ENCODE measurements at regions not wholly inside any gene's neighbourhood (a gene's known extent, or its start where the extent isn't known, plus 50 kb on each side); places are given as distances from the start of the nearest gene placed in this dataset.

DNA sequence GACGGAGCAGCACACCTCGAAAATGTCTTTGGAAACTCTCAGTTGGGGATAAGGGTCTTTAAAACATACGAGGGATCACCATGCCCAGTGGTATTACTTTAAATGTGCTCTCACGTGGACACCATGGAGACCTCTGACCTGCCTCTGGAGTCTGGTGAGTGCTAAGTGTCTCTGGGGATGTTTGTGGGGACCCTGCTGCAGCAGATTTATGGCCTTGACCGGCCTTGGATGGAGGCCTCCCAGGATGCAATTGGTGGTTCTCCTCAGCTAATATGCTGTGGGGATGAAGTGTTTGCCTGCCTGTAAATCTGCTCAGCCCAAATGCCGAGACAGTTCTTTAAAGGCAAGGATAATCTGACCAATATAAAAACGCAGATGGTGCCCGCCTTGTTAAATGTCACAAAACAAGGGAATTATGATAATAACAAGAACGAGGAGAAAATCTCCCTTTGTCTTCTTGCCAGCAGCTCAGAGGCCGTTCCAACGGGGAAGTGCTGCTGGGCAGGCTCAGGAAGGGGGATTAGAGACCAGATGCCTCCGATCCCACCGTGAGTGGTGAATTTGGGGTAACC, 154.4 kb downstream of the ABCC12 start:
- no peak for TF ChIP-seq EZH2phosphoT487 (IDR thresholded peaks at IDR 0.05; ENCODE audit: borderline replicate concordance)
- TF ChIP-seq, protein P1, sequence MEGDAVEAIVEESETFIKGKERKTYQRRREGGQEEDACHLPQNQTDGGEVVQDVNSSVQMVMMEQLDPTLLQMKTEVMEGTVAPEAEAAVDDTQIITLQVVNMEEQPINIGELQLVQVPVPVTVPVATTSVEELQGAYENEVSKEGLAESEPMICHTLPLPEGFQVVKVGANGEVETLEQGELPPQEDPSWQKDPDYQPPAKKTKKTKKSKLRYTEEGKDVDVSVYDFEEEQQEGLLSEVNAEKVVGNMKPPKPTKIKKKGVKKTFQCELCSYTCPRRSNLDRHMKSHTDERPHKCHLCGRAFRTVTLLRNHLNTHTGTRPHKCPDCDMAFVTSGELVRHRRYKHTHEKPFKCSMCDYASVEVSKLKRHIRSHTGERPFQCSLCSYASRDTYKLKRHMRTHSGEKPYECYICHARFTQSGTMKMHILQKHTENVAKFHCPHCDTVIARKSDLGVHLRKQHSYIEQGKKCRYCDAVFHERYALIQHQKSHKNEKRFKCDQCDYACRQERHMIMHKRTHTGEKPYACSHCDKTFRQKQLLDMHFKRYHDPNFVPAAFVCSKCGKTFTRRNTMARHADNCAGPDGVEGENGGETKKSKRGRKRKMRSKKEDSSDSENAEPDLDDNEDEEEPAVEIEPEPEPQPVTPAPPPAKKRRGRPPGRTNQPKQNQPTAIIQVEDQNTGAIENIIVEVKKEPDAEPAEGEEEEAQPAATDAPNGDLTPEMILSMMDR (conservative IDR thresholded peaks at IDR 0.05; ENCODE audit: low read length) = no peak
- Histone ChIP-seq H3K4me3 (ENCODE audit: low read length, poor library complexity, severe bottlenecking) (no peak overlapping the region), H3F3A (ENCODE audit: low read depth) (no peaks in the 10 kb centered on the region), H3K79me2 (ENCODE audit: insufficient read depth, low read length) (no peaks in the 10 kb centered on the region), H2AFZ (ENCODE audit: low read length) (no peak overlapping the region), H3K9me3 (ENCODE audit: insufficient read depth, low read depth, low read length) (no peaks in the 10 kb centered on the region), H3K9me2 (replicated peaks; ENCODE audit: low read depth, low read length) (no peaks in the 10 kb centered on the region), H3K4me2 (ENCODE audit: low read depth, low read length, poor library complexity, severe bottlenecking) (no peak overlapping the region), H3K36me3 (ENCODE audit: insufficient read depth, low read length) (no peaks in the 10 kb centered on the region), H3K4me1 (ENCODE audit: insufficient read depth, low read length, poor library complexity, severe bottlenecking) (no peaks in the 10 kb centered on the region), H4K20me1 (ENCODE audit: insufficient read depth, low read length, poor library complexity, severe bottlenecking) (no peaks in the 10 kb centered on the region), H3K27me3 (ENCODE audit: insufficient read depth, low read length, poor library complexity, severe bottlenecking) (no peaks in the 10 kb centered on the region), H3K9ac (ENCODE audit: low read depth, low read length, poor library complexity, severe bottlenecking) (no peak overlapping the region)

DNA sequence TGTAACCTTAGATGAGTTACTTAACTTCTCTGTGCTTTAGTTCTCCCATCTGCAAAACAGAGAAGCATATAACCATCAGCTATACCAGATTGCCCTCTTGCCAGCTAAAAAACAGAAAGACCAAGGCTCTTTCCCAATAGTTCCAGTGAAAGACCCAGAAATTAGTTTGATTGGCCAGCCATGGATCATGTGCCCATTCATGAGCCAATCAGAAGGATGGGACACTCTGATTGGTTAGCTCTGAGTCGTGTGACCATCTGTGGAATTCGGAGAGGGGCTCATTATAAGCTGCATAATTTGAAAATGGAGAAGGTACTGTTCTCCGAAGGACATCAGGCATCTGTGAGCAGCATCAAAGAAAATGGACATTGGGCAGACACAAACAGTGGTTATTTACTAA, 155.2 kb downstream of the ABCC12 start:
- no peak overlapping the region for H3K4me3 ChIP-seq (ENCODE audit: low read length, poor library complexity, severe bottlenecking)
- no peaks in the 10 kb centered on the region for H3K36me3 ChIP-seq (ENCODE audit: insufficient read depth, low read length)
- no peaks in the 10 kb centered on the region for H3K79me2 ChIP-seq (ENCODE audit: insufficient read depth, low read length)
- H3K9ac ChIP-seq (ENCODE audit: low read depth, low read length, poor library complexity, severe bottlenecking) = no peak overlapping the region
- H3K9me2 ChIP-seq (replicated peaks; ENCODE audit: low read depth, low read length) = no peaks in the 10 kb centered on the region
- TF ChIP-seq EZH2phosphoT487 (IDR thresholded peaks at IDR 0.05; ENCODE audit: borderline replicate concordance) = no peak
- TF ChIP-seq, protein P1 (conservative IDR thresholded peaks at IDR 0.05; ENCODE audit: low read length) = no peak
- no peaks in the 10 kb centered on the region for H4K20me1 ChIP-seq (ENCODE audit: insufficient read depth, low read length, poor library complexity, severe bottlenecking)
- no peak overlapping the region for H3K4me2 ChIP-seq (ENCODE audit: low read depth, low read length, poor library complexity, severe bottlenecking)
- no peaks in the 10 kb centered on the region for H3K27me3 ChIP-seq (ENCODE audit: insufficient read depth, low read length, poor library complexity, severe bottlenecking)
- no peak overlapping the region for H2AFZ ChIP-seq (ENCODE audit: low read length)
- no peaks in the 10 kb centered on the region for H3K9me3 ChIP-seq (ENCODE audit: insufficient read depth, low read depth, low read length)
- H3K4me1 ChIP-seq (ENCODE audit: insufficient read depth, low read length, poor library complexity, severe bottlenecking) = no peaks in the 10 kb centered on the region
- H3F3A ChIP-seq (ENCODE audit: low read depth) = no peaks in the 10 kb centered on the region

DNA sequence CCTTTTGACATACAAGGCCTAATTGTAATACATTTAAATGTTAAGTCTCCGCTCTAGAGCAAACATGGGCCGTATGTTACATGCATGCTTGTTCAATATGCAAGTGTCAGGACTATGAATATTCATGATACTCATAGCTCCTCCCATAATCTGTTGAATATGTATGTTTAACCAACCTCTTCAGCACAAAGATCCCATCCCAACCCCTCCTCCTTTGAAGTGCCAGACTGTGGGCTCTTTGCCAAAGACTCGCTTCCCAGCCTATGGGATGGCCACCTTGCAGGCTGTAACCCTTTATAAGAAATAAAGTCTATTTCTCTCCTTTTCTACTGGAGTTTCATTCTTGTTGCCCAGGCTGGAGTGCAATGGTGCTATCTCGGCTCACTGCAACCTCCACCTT, 156.2 kb downstream of the ABCC12 start:
- H3K9ac ChIP-seq (ENCODE audit: low read depth, low read length, poor library complexity, severe bottlenecking) = no peak overlapping the region
- H3K4me1 ChIP-seq (ENCODE audit: insufficient read depth, low read length, poor library complexity, severe bottlenecking) = no peaks in the 10 kb centered on the region
- no peak overlapping the region for H3K4me3 ChIP-seq (ENCODE audit: low read length, poor library complexity, severe bottlenecking)
- H4K20me1 ChIP-seq (ENCODE audit: insufficient read depth, low read length, poor library complexity, severe bottlenecking) = no peaks in the 10 kb centered on the region
- H3K36me3 ChIP-seq (ENCODE audit: insufficient read depth, low read length) = no peaks in the 10 kb centered on the region
- H2AFZ ChIP-seq (ENCODE audit: low read length) = no peak overlapping the region
- no peaks in the 10 kb centered on the region for H3K9me3 ChIP-seq (ENCODE audit: insufficient read depth, low read depth, low read length)
- no peaks in the 10 kb centered on the region for H3K27me3 ChIP-seq (ENCODE audit: insufficient read depth, low read length, poor library complexity, severe bottlenecking)
- H3K79me2 ChIP-seq (ENCODE audit: insufficient read depth, low read length) = no peaks in the 10 kb centered on the region
- TF ChIP-seq, protein P1 (conservative IDR thresholded peaks at IDR 0.05; ENCODE audit: low read length) = no peak
- no peak for TF ChIP-seq EZH2phosphoT487 (IDR thresholded peaks at IDR 0.05; ENCODE audit: borderline replicate concordance)
- H3K9me2 ChIP-seq (replicated peaks; ENCODE audit: low read depth, low read length) = no peaks in the 10 kb centered on the region
- no peak overlapping the region for H3K4me2 ChIP-seq (ENCODE audit: low read depth, low read length, poor library complexity, severe bottlenecking)
- H3F3A ChIP-seq (ENCODE audit: low read depth) = no peaks in the 10 kb centered on the region

Data from Loucy (cell line).